HEK293 (cell line): ENCODE measurements at regions not wholly inside any gene's neighbourhood (a gene's known extent, or its start where the extent isn't known, plus 50 kb on each side); places are given as distances from the start of the nearest gene placed in this dataset.

Source experiments
- BCL11A ChIP-seq: fragments of 450-650 bp; formaldehyde crosslinking; IDR thresholded peaks from 2 replicates; pipeline ENCODE4 v1.5.1; 2016; ENCODE audit warnings: low read depth, missing biosample characterization, missing genetic modification characterization
- MYNN ChIP-seq: fragments of 450-650 bp; formaldehyde crosslinking; IDR thresholded peaks from 2 replicates; pipeline ENCODE4 v1.5.1; 2016; ENCODE audit warnings: missing biosample characterization, missing genetic modification characterization, borderline replicate concordance
- OSR2 ChIP-seq: fragments of 450-650 bp; formaldehyde crosslinking; IDR thresholded peaks from 2 replicates; pipeline ENCODE4 v1.5.1; 2016; ENCODE audit warnings: missing biosample characterization, missing genetic modification characterization
- YY1 ChIP-seq: fragments of 450-650 bp; formaldehyde crosslinking; IDR thresholded peaks from 2 replicates; pipeline ENCODE4 v1.5.1; 2018; ENCODE audit warnings: missing biosample characterization, missing genetic modification characterization
- ZBTB20 ChIP-seq: fragments of 450-650 bp; formaldehyde crosslinking; IDR thresholded peaks from 2 replicates; pipeline ENCODE4 v1.5.1; 2016; ENCODE audit warnings: missing biosample characterization, missing genetic modification characterization
- ZBTB48 ChIP-seq: fragments of 450-650 bp; formaldehyde crosslinking; IDR thresholded peaks from 2 replicates; pipeline ENCODE4 v1.5.1; 2016; ENCODE audit warnings: missing biosample characterization, missing genetic modification characterization
- ZBTB7A ChIP-seq: fragments of 450-650 bp; formaldehyde crosslinking; IDR thresholded peaks from 2 replicates; pipeline ENCODE4 v1.5.1; 2016; ENCODE audit warnings: low read depth, missing biosample characterization, missing genetic modification characterization
- ZSCAN23 ChIP-seq: fragments of 450-650 bp; formaldehyde crosslinking; IDR thresholded peaks from 2 replicates; pipeline ENCODE4 v1.5.1; 2016; ENCODE audit warnings: missing biosample characterization, missing genetic modification characterization
- TF ChIP-seq, protein P1 (sequence below): fragments of 450-650 bp; formaldehyde crosslinking; IDR thresholded peaks from 2 replicates; pipeline ENCODE4 v1.5.1; 2016; ENCODE audit warnings: missing biosample characterization, missing genetic modification characterization
- TF ChIP-seq, protein P2 (sequence below): fragments of 450-650 bp; formaldehyde crosslinking; IDR thresholded peaks from 2 replicates; pipeline ENCODE4 v1.5.1; 2016; ENCODE audit warnings: missing biosample characterization, missing genetic modification characterization
- TF ChIP-seq, protein P3 (sequence below): fragments of 450-650 bp; formaldehyde crosslinking; IDR thresholded peaks from 2 replicates; pipeline ENCODE4 v1.5.1; 2016; ENCODE audit warnings: missing biosample characterization, missing genetic modification characterization, low read depth
- TF ChIP-seq, protein P4 (sequence below): fragments of 450-650 bp; formaldehyde crosslinking; IDR thresholded peaks from 2 replicates; pipeline ENCODE4 v1.5.1; 2016; ENCODE audit warnings: missing biosample characterization, missing genetic modification characterization
- TF ChIP-seq, protein P5 (sequence below): fragments of 450-650 bp; formaldehyde crosslinking; IDR thresholded peaks from 2 replicates; pipeline ENCODE4 v1.5.1; 2017; ENCODE audit warnings: missing biosample characterization, missing genetic modification characterization

DNA sequence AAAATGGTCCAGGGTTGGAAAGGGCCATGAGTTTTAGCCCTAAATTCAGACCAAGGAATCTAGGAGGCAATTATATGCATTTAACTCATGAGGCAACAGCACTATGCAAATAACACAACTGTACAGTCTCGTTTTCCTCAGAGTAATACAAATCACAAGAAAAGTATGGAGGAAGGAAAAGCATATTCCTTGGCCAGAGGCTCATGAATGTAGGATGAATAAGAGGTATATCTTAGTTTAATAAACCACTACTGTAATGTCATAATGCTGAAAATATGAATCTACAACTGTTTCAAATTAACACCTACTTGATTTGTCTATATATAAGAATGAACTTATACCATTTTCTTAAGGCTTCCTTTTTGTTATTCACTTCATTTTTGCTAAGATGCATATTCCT lies 252.5 kb upstream of the TANK start:
- TF ChIP-seq YY1 (tag by site-specific recombination) (no peak), ZBTB20 (tag by site-specific recombination) (no peak), ZSCAN23 (tag by site-specific recombination) (no peak), ZBTB48 (no peak), ZBTB7A (tag by site-specific recombination) (no peak), MYNN (no peak), OSR2 (tag by site-specific recombination) (no peak), BCL11A (no peak)
- TF ChIP-seq, protein P1, sequence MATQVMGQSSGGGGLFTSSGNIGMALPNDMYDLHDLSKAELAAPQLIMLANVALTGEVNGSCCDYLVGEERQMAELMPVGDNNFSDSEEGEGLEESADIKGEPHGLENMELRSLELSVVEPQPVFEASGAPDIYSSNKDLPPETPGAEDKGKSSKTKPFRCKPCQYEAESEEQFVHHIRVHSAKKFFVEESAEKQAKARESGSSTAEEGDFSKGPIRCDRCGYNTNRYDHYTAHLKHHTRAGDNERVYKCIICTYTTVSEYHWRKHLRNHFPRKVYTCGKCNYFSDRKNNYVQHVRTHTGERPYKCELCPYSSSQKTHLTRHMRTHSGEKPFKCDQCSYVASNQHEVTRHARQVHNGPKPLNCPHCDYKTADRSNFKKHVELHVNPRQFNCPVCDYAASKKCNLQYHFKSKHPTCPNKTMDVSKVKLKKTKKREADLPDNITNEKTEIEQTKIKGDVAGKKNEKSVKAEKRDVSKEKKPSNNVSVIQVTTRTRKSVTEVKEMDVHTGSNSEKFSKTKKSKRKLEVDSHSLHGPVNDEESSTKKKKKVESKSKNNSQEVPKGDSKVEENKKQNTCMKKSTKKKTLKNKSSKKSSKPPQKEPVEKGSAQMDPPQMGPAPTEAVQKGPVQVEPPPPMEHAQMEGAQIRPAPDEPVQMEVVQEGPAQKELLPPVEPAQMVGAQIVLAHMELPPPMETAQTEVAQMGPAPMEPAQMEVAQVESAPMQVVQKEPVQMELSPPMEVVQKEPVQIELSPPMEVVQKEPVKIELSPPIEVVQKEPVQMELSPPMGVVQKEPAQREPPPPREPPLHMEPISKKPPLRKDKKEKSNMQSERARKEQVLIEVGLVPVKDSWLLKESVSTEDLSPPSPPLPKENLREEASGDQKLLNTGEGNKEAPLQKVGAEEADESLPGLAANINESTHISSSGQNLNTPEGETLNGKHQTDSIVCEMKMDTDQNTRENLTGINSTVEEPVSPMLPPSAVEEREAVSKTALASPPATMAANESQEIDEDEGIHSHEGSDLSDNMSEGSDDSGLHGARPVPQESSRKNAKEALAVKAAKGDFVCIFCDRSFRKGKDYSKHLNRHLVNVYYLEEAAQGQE (tag by site-specific recombination): no peak
- TF ChIP-seq, protein P2, sequence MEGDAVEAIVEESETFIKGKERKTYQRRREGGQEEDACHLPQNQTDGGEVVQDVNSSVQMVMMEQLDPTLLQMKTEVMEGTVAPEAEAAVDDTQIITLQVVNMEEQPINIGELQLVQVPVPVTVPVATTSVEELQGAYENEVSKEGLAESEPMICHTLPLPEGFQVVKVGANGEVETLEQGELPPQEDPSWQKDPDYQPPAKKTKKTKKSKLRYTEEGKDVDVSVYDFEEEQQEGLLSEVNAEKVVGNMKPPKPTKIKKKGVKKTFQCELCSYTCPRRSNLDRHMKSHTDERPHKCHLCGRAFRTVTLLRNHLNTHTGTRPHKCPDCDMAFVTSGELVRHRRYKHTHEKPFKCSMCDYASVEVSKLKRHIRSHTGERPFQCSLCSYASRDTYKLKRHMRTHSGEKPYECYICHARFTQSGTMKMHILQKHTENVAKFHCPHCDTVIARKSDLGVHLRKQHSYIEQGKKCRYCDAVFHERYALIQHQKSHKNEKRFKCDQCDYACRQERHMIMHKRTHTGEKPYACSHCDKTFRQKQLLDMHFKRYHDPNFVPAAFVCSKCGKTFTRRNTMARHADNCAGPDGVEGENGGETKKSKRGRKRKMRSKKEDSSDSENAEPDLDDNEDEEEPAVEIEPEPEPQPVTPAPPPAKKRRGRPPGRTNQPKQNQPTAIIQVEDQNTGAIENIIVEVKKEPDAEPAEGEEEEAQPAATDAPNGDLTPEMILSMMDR (tag by site-specific recombination): no peak
- TF ChIP-seq, protein P3, sequence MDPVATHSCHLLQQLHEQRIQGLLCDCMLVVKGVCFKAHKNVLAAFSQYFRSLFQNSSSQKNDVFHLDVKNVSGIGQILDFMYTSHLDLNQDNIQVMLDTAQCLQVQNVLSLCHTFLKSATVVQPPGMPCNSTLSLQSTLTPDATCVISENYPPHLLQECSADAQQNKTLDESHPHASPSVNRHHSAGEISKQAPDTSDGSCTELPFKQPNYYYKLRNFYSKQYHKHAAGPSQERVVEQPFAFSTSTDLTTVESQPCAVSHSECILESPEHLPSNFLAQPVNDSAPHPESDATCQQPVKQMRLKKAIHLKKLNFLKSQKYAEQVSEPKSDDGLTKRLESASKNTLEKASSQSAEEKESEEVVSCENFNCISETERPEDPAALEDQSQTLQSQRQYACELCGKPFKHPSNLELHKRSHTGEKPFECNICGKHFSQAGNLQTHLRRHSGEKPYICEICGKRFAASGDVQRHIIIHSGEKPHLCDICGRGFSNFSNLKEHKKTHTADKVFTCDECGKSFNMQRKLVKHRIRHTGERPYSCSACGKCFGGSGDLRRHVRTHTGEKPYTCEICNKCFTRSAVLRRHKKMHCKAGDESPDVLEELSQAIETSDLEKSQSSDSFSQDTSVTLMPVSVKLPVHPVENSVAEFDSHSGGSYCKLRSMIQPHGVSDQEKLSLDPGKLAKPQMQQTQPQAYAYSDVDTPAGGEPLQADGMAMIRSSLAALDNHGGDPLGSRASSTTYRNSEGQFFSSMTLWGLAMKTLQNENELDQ (tag by site-specific recombination): no peak
- TF ChIP-seq, protein P4, sequence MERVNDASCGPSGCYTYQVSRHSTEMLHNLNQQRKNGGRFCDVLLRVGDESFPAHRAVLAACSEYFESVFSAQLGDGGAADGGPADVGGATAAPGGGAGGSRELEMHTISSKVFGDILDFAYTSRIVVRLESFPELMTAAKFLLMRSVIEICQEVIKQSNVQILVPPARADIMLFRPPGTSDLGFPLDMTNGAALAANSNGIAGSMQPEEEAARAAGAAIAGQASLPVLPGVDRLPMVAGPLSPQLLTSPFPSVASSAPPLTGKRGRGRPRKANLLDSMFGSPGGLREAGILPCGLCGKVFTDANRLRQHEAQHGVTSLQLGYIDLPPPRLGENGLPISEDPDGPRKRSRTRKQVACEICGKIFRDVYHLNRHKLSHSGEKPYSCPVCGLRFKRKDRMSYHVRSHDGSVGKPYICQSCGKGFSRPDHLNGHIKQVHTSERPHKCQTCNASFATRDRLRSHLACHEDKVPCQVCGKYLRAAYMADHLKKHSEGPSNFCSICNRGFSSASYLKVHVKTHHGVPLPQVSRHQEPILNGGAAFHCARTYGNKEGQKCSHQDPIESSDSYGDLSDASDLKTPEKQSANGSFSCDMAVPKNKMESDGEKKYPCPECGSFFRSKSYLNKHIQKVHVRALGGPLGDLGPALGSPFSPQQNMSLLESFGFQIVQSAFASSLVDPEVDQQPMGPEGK: no peak
- TF ChIP-seq, protein P5, sequence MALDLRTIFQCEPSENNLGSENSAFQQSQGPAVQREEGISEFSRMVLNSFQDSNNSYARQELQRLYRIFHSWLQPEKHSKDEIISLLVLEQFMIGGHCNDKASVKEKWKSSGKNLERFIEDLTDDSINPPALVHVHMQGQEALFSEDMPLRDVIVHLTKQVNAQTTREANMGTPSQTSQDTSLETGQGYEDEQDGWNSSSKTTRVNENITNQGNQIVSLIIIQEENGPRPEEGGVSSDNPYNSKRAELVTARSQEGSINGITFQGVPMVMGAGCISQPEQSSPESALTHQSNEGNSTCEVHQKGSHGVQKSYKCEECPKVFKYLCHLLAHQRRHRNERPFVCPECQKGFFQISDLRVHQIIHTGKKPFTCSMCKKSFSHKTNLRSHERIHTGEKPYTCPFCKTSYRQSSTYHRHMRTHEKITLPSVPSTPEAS (tag by site-specific recombination): no peak
